Glutamatergic neuron (in vitro differentiated cells): ENCODE measurements at regions not wholly inside any gene's neighbourhood (a gene's known extent, or its start where the extent isn't known, plus 50 kb on each side); places are given as distances from the start of the nearest gene placed in this dataset.

ENCODE experiments used
- DNase-seq: peaks from one replicate; pipeline ENCODE4 v3.0.0; 2022
- H3K27ac Mint-ChIP-seq: one replicate; pipeline ENCODE4 v1.8.0; 2020; ENCODE audit warnings: mild to moderate bottlenecking, mixed read lengths, inconsistent platforms; ENCODE audit not compliant: unreplicated experiment
- H3K27me3 Mint-ChIP-seq: one replicate; pipeline ENCODE4 v1.8.0; 2020; ENCODE audit warnings: mild to moderate bottlenecking, moderate library complexity, mixed read lengths, inconsistent platforms; ENCODE audit not compliant: unreplicated experiment
- H3K36me3 Mint-ChIP-seq: one replicate; pipeline ENCODE4 v1.8.0; 2020; ENCODE audit warnings: mild to moderate bottlenecking, mixed read lengths, inconsistent platforms; ENCODE audit not compliant: unreplicated experiment
- H3K4me1 Mint-ChIP-seq: one replicate; pipeline ENCODE4 v1.8.0; 2020; ENCODE audit warnings: mild to moderate bottlenecking, low read depth, mixed read lengths, inconsistent platforms; ENCODE audit not compliant: unreplicated experiment
- H3K4me3 Mint-ChIP-seq: one replicate; pipeline ENCODE4 v1.8.0; 2020; ENCODE audit warnings: mild to moderate bottlenecking, mixed read lengths, inconsistent platforms; ENCODE audit not compliant: unreplicated experiment
- H3K9me3 Mint-ChIP-seq: one replicate; pipeline ENCODE4 v1.8.0; 2020; ENCODE audit warnings: mild to moderate bottlenecking, moderate library complexity, mixed read lengths, inconsistent platforms; ENCODE audit not compliant: unreplicated experiment
- TF ChIP-seq, protein P1 (sequence below): fragments of 200-600 bp; sonication (generic); IDR thresholded peaks from one replicate; pipeline ENCODE4 v1.5.0; 2021; ENCODE audit not compliant: partially characterized antibody, unreplicated experiment

DNA sequence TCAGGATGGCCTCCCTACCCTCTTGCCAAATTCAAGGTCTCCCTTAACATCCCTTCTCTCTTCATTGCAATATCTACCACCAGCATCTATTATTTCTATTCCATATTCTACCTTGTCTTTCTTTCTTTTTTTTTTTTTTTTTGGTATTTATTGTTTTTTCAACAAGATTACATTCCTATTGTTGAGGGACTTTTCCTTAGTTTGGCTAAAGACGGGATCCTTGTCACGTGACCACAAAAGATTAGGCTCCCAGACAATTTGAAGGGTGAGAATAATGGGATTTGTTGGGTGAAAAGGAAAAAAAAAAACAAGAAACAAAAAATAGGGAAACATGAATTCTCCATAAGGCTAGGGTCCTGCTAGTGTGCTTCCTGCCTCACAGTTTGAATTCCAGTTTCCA lies 124.3 kb upstream of the MCHR2 start:
- peaks cover 7% of the 10 kb centered on the region for H3K9me3 Mint-ChIP-seq
- H3K36me3 Mint-ChIP-seq = no peaks in the 10 kb centered on the region
- no peak overlapping the region for H3K4me3 Mint-ChIP-seq
- TF ChIP-seq, protein P1, sequence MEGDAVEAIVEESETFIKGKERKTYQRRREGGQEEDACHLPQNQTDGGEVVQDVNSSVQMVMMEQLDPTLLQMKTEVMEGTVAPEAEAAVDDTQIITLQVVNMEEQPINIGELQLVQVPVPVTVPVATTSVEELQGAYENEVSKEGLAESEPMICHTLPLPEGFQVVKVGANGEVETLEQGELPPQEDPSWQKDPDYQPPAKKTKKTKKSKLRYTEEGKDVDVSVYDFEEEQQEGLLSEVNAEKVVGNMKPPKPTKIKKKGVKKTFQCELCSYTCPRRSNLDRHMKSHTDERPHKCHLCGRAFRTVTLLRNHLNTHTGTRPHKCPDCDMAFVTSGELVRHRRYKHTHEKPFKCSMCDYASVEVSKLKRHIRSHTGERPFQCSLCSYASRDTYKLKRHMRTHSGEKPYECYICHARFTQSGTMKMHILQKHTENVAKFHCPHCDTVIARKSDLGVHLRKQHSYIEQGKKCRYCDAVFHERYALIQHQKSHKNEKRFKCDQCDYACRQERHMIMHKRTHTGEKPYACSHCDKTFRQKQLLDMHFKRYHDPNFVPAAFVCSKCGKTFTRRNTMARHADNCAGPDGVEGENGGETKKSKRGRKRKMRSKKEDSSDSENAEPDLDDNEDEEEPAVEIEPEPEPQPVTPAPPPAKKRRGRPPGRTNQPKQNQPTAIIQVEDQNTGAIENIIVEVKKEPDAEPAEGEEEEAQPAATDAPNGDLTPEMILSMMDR = no peak
- H3K27me3 Mint-ChIP-seq = peaks cover 1% of the 10 kb centered on the region
- H3K4me1 Mint-ChIP-seq = peaks cover 24% of the 10 kb centered on the region
- no peak for DNase-seq
- H3K27ac Mint-ChIP-seq = no peak overlapping the region

DNA sequence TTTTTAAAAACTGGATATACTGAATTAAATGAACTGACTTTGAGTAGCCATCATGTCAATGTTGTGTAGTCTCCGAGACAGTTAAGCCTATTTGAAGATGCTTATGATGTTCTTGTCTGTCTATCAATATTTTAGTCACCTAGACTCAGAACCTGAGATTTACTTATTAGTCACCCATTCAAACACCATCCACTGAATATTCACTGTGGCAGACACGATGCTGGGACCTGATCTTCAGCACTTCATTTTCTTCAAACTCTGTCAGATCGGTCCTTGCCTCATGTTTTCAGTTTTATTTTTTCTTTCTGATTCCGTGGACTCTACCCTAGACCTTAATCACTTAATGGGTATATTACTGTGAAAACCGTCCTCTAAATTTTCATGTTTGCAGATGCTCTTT lies 123.7 kb upstream of the MCHR2 start:
- H3K4me1 Mint-ChIP-seq = peaks cover 26% of the 10 kb centered on the region
- peaks cover 7% of the 10 kb centered on the region for H3K9me3 Mint-ChIP-seq
- H3K27ac Mint-ChIP-seq = no peak overlapping the region
- H3K27me3 Mint-ChIP-seq = peaks cover 1% of the 10 kb centered on the region
- DNase-seq = no peak
- H3K4me3 Mint-ChIP-seq = no peak overlapping the region
- TF ChIP-seq, protein P1 = no peak
- no peaks in the 10 kb centered on the region for H3K36me3 Mint-ChIP-seq

DNA sequence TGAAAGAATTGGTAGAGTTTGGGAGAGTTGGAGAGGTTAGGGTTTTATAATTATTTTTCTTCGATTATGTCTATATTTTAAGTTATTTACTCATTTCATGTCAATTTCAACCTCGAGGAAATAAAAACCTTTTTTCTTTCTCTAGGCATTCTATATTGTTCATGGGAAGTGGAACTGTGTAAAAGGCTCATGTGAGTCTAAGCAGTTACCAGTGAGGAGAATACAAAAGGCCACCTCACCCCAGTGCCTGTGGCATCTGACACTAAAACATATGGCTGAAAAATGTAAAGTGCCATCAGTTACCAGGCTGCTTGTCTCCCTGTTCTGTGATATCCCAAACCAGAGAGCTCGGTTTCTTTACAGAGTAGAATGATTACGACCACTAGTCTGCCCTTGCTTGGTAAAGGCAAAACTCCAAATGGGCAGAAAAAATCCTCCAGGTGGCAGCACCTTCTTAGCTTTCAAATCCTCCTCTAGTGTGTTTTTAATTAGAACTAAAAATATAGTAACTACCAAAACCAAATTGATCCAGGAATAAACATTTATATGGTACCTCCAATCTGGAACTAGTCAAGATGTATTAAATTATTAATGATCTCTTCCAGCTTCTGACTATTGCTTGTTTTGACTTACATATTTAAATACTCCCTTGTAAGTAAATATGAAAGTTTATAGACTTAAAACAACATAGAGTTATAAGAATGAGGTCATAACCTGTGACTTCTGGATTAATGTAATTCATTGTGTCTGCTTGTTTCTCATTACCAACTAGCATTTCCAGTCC lies 122.6 kb upstream of the MCHR2 start:
- Mint-ChIP-seq H3K4me1 (peaks cover 24% of the 10 kb centered on the region), H3K27me3 (peaks cover 1% of the 10 kb centered on the region), H3K9me3 (peaks cover 7% of the 10 kb centered on the region), H3K4me3 (no peak overlapping the region), H3K27ac (peak overlapping the region; percentile 89), H3K36me3 (no peaks in the 10 kb centered on the region)
- TF ChIP-seq, protein P1 = peak; percentile 82
- DNase-seq = peak; percentile 51

GRCh38 chr6:100115407-100116101 lies 121.5 kb upstream of the MCHR2 start:
- Mint-ChIP-seq H3K36me3 (no peaks in the 10 kb centered on the region), H3K4me1 (peaks cover 23% of the 10 kb centered on the region), H3K4me3 (no peak overlapping the region)

More at GRCh38 chr6:100115407-100116101, 121.5 kb upstream of the MCHR2 start:
- Mint-ChIP-seq H3K27me3 (peaks cover 1% of the 10 kb centered on the region), H3K9me3 (peaks cover 7% of the 10 kb centered on the region), H3K27ac (no peak overlapping the region)
- TF ChIP-seq, protein P1 = no peak
- DNase-seq = no peak
